Neural crest cell (in vitro differentiated cells): ENCODE measurements at regions not wholly inside any gene's neighbourhood (a gene's known extent, or its start where the extent isn't known, plus 50 kb on each side); places are given as distances from the start of the nearest gene placed in this dataset.

ENCODE experiments used
- DNase-seq: peaks from one replicate; pipeline ENCODE4 v3.0.0; 2021; ENCODE audit warnings: low read depth, mixed read lengths, low spot score
- H3K27ac Mint-ChIP-seq: one replicate; pipeline ENCODE4 v1.8.0; 2021; ENCODE audit warnings: mild to moderate bottlenecking, mixed read lengths; ENCODE audit not compliant: unreplicated experiment
- H3K27me3 Mint-ChIP-seq: 2 replicates; pipeline ENCODE4 v1.8.0; 2021; ENCODE audit warnings: low read depth, mild to moderate bottlenecking, mixed read lengths
- H3K36me3 Mint-ChIP-seq: 2 replicates; pipeline ENCODE4 v1.8.0; 2021; ENCODE audit warnings: low read depth, mild to moderate bottlenecking, mixed read lengths
- H3K4me1 Mint-ChIP-seq: 2 replicates; pipeline ENCODE4 v1.8.0; 2021; ENCODE audit warnings: mixed read lengths
- H3K4me3 Mint-ChIP-seq: one replicate; pipeline ENCODE4 v1.8.0; 2021; ENCODE audit warnings: mild to moderate bottlenecking, mixed read lengths
- H3K9me3 Mint-ChIP-seq: 2 replicates; pipeline ENCODE4 v1.8.0; 2021; ENCODE audit warnings: mixed read lengths
- CTCF ChIP-seq: fragments of 200-600 bp; sonication (generic); conservative IDR thresholded peaks from 2 replicates; pipeline ENCODE4 v1.5.0; 2021; ENCODE audit warnings: antibody characterized with exemption, mild to moderate bottlenecking

- no peak for TF ChIP-seq CTCF
Observed at GRCh38 chr1:203926025-203926540, 64.7 kb downstream of the SNRPE start.

GRCh38 chr1:203929741-203930309 is 68.4 kb downstream of the SNRPE start:
- H3K9me3 Mint-ChIP-seq: no peaks in the 10 kb centered on the region
- DNase-seq: no peak
- no peak for TF ChIP-seq CTCF
- H3K4me3 Mint-ChIP-seq: no peak overlapping the region
- no peaks in the 10 kb centered on the region for H3K36me3 Mint-ChIP-seq
- peaks cover 2% of the 10 kb centered on the region for H3K27me3 Mint-ChIP-seq
- no peaks in the 10 kb centered on the region for H3K4me1 Mint-ChIP-seq
- H3K27ac Mint-ChIP-seq: no peak overlapping the region

More at GRCh38 chr1:203926025-203926540, 64.7 kb downstream of the SNRPE start:
- DNase-seq: no peak
- no peaks in the 10 kb centered on the region for H3K36me3 Mint-ChIP-seq
- no peaks in the 10 kb centered on the region for H3K27me3 Mint-ChIP-seq
- no peaks in the 10 kb centered on the region for H3K9me3 Mint-ChIP-seq
- H3K27ac Mint-ChIP-seq: no peak overlapping the region
- no peaks in the 10 kb centered on the region for H3K4me1 Mint-ChIP-seq
- no peak overlapping the region for H3K4me3 Mint-ChIP-seq

GRCh38 chr1:203930342-203930741 is 68.9 kb downstream of the SNRPE start:
- DNase-seq: no peak
- no peaks in the 10 kb centered on the region for H3K36me3 Mint-ChIP-seq
- H3K27me3 Mint-ChIP-seq: peaks cover 2% of the 10 kb centered on the region
- no peak overlapping the region for H3K4me3 Mint-ChIP-seq
- H3K4me1 Mint-ChIP-seq: no peaks in the 10 kb centered on the region
- no peak overlapping the region for H3K27ac Mint-ChIP-seq
- no peaks in the 10 kb centered on the region for H3K9me3 Mint-ChIP-seq
- TF ChIP-seq CTCF: no peak

GRCh38 chr1:203931953-203932352 is 70.6 kb downstream of the SNRPE start:
- Mint-ChIP-seq H3K9me3 (no peaks in the 10 kb centered on the region), H3K36me3 (no peaks in the 10 kb centered on the region), H3K4me1 (no peaks in the 10 kb centered on the region), H3K4me3 (no peak overlapping the region), H3K27me3 (peaks cover 7% of the 10 kb centered on the region), H3K27ac (no peak overlapping the region)
- TF ChIP-seq CTCF: no peak
- no peak for DNase-seq

GRCh38 chr1:203932556-203932955 is 71.2 kb downstream of the SNRPE start:
- H3K4me1 Mint-ChIP-seq: no peaks in the 10 kb centered on the region
- TF ChIP-seq CTCF: no peak
- DNase-seq: no peak
- no peak overlapping the region for H3K4me3 Mint-ChIP-seq
- no peaks in the 10 kb centered on the region for H3K36me3 Mint-ChIP-seq
- no peaks in the 10 kb centered on the region for H3K9me3 Mint-ChIP-seq
- H3K27ac Mint-ChIP-seq: no peak overlapping the region
- peaks cover 7% of the 10 kb centered on the region for H3K27me3 Mint-ChIP-seq
